K562 (cell line): ENCODE measurements at regions not wholly inside any gene's neighbourhood (a gene's known extent, or its start where the extent isn't known, plus 50 kb on each side); places are given as distances from the start of the nearest gene placed in this dataset.

Source experiments
- ATAC-seq: fragments of 200-7000 bp; cut with Tn5 transposase; 3 replicates; pipeline ENCODE4 v1.9.1; 2020; ENCODE audit warnings: moderate library complexity
- BruUV-seq: library from RNA; stranded (reverse); fragments of 400-500 nt; replicated peaks from 2 replicates; lab custom pipeline; 2021; lab: Mats Ljungman, UMichigan
- CTCF ChIA-PET: fragments of 300-600 bp; formaldehyde crosslinking; extraction: SDS; loops from one replicate; lab custom pipeline; 2021; ENCODE audit warnings: low intra/inter-chr PET ratio; lab: Yijun Ruan, JAX
- POLR2A ChIA-PET: fragments of 300-600, 350-650 bp; sonication (Branson Sonifier 250); formaldehyde crosslinking; extraction: SDS; loops from one replicate; lab custom pipeline; 2021; ENCODE audit warnings: antibody characterized with exemption, inconsistent platforms; lab: Yijun Ruan, JAX
- DNase-seq, 4 experiments: peaks; one replicate each; pipeline versions ENCODE4 v3.0.0 to v3.0.0-alpha.2; 2011 to 2018; ENCODE audit warnings: low spot score in 3 of 4, mixed read lengths in 3 of 4; ENCODE audit errors: extremely low read depth in 1 of 4
- FAIRE-seq: peaks from 2 replicates; lab custom pipeline; 2011; peaks lifted over from hg19 to GRCh38; lab: Jason Lieb, UNC
- H2AFZ ChIP-seq: 2 replicates; pipeline ENCODE4 v1.6.0; 2011; ENCODE audit warnings: low read depth, low read length, control low read depth, inconsistent platforms
- H3K27ac ChIP-seq: fragments of 200-600 bp; 3 replicates; pipeline ENCODE4 v1.8.0; 2011; ENCODE audit warnings: low read depth, mild to moderate bottlenecking, control low read depth, inconsistent platforms, low read length, moderate library complexity, mixed read lengths; ENCODE audit errors: extremely low read depth
- H3K27me3 ChIP-seq, 2 experiments: fragments of 300-600 bp in 1 of 2; 2 replicates in 1 of 2; 3 replicates in 1 of 2; pipeline versions ENCODE4 v1.6.0 to v1.8.0; 2011; ENCODE audit warnings: inconsistent platforms in 2 of 2, low read length in 2 of 2, mild to moderate bottlenecking in 1 of 2, mixed read lengths in 1 of 2, moderate library complexity in 1 of 2; ENCODE audit not compliant: control insufficient read depth in 2 of 2, insufficient read depth in 2 of 2
- H3K36me3 ChIP-seq: fragments of 300-600 bp; 3 replicates; pipeline ENCODE4 v1.8.0; 2011; ENCODE audit warnings: mild to moderate bottlenecking, low read length, inconsistent platforms; ENCODE audit not compliant: control insufficient read depth, insufficient read depth
- H3K4me1 ChIP-seq, 2 experiments: fragments of 200-600 bp in 1 of 2; replicated peaks in 1 of 2; 2 replicates in 1 of 2; 3 replicates in 1 of 2; pipeline versions ENCODE4 v1.5.1 to v1.8.0; 2011; ENCODE audit warnings: inconsistent platforms in 2 of 2, low read length in 2 of 2, mild to moderate bottlenecking in 1 of 2, mixed read lengths in 1 of 2, moderate library complexity in 1 of 2; ENCODE audit not compliant: control insufficient read depth in 2 of 2, insufficient read depth in 2 of 2
- H3K4me2 ChIP-seq: 2 replicates; pipeline ENCODE4 v1.6.1; 2011; ENCODE audit warnings: low read length, control low read depth, inconsistent platforms, mixed read lengths; ENCODE audit not compliant: insufficient read depth
- H3K4me3 ChIP-seq: fragments of 200-600 bp; sonication (generic), shearing (Covaris generic); 2 replicates; pipeline ENCODE4 v1.5.1; 2016; ENCODE audit warnings: control low read depth, inconsistent platforms
- H3K79me2 ChIP-seq: fragments of 200-600 bp; 3 replicates; pipeline ENCODE4 v1.8.0; 2011; ENCODE audit warnings: low read length, inconsistent platforms; ENCODE audit not compliant: control insufficient read depth, insufficient read depth
- H3K9ac ChIP-seq, 2 experiments: 2 replicates each; pipeline versions ENCODE4 v1.6.0 to v1.6.1; 2011; ENCODE audit warnings: low read depth in 2 of 2, low read length in 2 of 2, control low read depth in 1 of 2, inconsistent platforms in 1 of 2, mild to moderate bottlenecking in 1 of 2, mixed read lengths in 1 of 2; ENCODE audit not compliant: insufficient read depth in 1 of 2
- H3K9me1 ChIP-seq: one replicate; pipeline ENCODE4 v1.6.0; 2011; ENCODE audit warnings: inconsistent platforms, mild to moderate bottlenecking, low read length, moderate library complexity; ENCODE audit not compliant: control insufficient read depth, insufficient read depth
- H3K9me3 ChIP-seq: replicated peaks from 2 replicates; pipeline ENCODE4 v1.5.1; 2011; ENCODE audit warnings: low read depth, low read length, inconsistent platforms; ENCODE audit not compliant: control insufficient read depth, insufficient read depth
- H4K20me1 ChIP-seq: replicated peaks from 2 replicates; pipeline ENCODE4 v1.6.1; 2011; ENCODE audit warnings: low read length, inconsistent platforms, mixed read lengths; ENCODE audit not compliant: control insufficient read depth, insufficient read depth
- CHCHD3 ChIP-seq: fragments of 250-450 bp; sonication (Bioruptor Pico); IDR thresholded peaks from 2 replicates; pipeline ENCODE4 v2.1.2; 2022; ENCODE audit warnings: mild to moderate bottlenecking
- CREB3 ChIP-seq: fragments of 450-650 bp; conservative IDR thresholded peaks from 2 replicates; pipeline ENCODE4 v1.6.1; 2016; ENCODE audit warnings: missing genetic modification characterization, low read depth, mild to moderate bottlenecking, missing compliant biosample characterization, moderate library complexity
- EHMT2 ChIP-seq: fragments of 450-650 bp; IDR thresholded peaks from 2 replicates; pipeline ENCODE4 v1.6.1; 2018; ENCODE audit warnings: antibody characterized with exemption
- KLF13 ChIP-seq: fragments of 450-650 bp; IDR thresholded peaks from 2 replicates; pipeline ENCODE4 v1.6.1; 2016; ENCODE audit warnings: missing genetic modification characterization, low read depth, mild to moderate bottlenecking, missing compliant biosample characterization, moderate library complexity, borderline replicate concordance
- NFXL1 ChIP-seq: fragments of 450-650 bp; formaldehyde crosslinking; IDR thresholded peaks from 2 replicates; pipeline ENCODE4 v1.4.0; 2021; ENCODE audit warnings: mild to moderate bottlenecking
- RAD51 ChIP-seq: fragments of 450-650 bp; IDR thresholded peaks from 2 replicates; pipeline ENCODE4 v1.7.1; 2016; ENCODE audit warnings: low read depth, mild to moderate bottlenecking, borderline replicate concordance
- ZNF174 ChIP-seq: fragments of 250-450 bp; sonication (Bioruptor Pico); IDR thresholded peaks from 2 replicates; pipeline ENCODE4 v1.4.0; 2020; ENCODE audit warnings: mild to moderate bottlenecking
- ZNF699 ChIP-seq: fragments of 250-450 bp; sonication (Bioruptor Pico); IDR thresholded peaks from 2 replicates; pipeline ENCODE4 v1.8.0; 2021; ENCODE audit warnings: mild to moderate bottlenecking, moderate library complexity; ENCODE audit not compliant: insufficient replicate concordance
- ZNF707 ChIP-seq: fragments of 250-450 bp; sonication (Bioruptor Pico); conservative IDR thresholded peaks from 2 replicates; pipeline ENCODE4 v1.8.0; 2022; ENCODE audit warnings: inconsistent platforms, mild to moderate bottlenecking, moderate library complexity
- WGBS: fragments of 100-300 bp; shearing (Covaris generic); methylation state at CpG from one replicate; pipeline ENCODE4 v1.1.6; 2016; ENCODE audit warnings: low coverage, mixed read lengths; ENCODE audit not compliant: insufficient coverage; ENCODE audit errors: missing lambda C conversion rate; 5-methylcytosine and 5-hydroxymethylcytosine counted together
- in situ Hi-C: fragments of 300-500 bp; cut with MboI; formaldehyde crosslinking; loops from 4 replicates; pipeline ENCODE4 v1.15.0; 2018; ENCODE audit warnings: inconsistent platforms, mixed read lengths
- intact Hi-C: fragments of 100-400 bp; cut with micrococcal nuclease; formaldehyde crosslinking; loops from 2 replicates; pipeline ENCODE4 v1.14.2; 2022
- TF ChIP-seq, protein P1 (sequence below), 2 experiments: IDR thresholded peaks; 2 replicates each; pipeline ENCODE4 v1.6.1; 2011; ENCODE audit warnings: borderline replicate concordance in 1 of 2, control low read depth in 1 of 2, low read depth in 1 of 2, low read length in 1 of 2, mild to moderate bottlenecking in 1 of 2, mixed read lengths in 1 of 2, moderate library complexity in 1 of 2; ENCODE audit not compliant: insufficient read depth in 1 of 2, insufficient read length in 1 of 2, poor library complexity in 1 of 2, severe bottlenecking in 1 of 2; ENCODE audit errors: extremely low read depth in 1 of 2
- TF ChIP-seq, protein P2 (sequence below): sonication (generic); formaldehyde crosslinking; IDR thresholded peaks from 2 replicates; pipeline ENCODE4 v1.8.1; 2023; ENCODE audit warnings: mild to moderate bottlenecking, missing genetic modification reagents

DNA sequence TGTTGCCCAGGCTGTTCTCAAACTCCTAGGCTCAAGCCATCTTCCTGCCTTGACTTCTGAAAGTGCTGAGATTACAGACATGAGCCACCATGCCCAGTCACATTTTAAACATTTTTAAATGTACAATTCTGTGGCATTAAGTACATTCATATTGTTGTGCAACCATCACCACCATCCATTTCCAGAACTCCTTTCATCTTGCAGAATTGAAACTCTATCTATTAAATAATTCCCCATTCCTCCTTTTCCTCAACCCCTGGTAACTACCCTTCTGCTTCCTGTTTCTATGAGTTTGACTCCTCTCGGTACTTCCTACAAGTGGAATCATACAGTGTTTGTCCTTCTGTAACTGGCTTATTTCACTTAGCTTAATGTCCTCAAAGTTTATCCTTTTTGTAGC lies 103.8 kb upstream of the NAA20 start (continued):
- no peak for TF ChIP-seq ZNF707 (CRISPR knock-in tag)
- no peak for TF ChIP-seq CREB3
- no peak for TF ChIP-seq ZNF174 (CRISPR knock-in tag)
- no peak for TF ChIP-seq ZNF699 (CRISPR knock-in tag)
- TF ChIP-seq KLF13, result no peak
- TF ChIP-seq RAD51, result no peak
- TF ChIP-seq, protein P1, sequence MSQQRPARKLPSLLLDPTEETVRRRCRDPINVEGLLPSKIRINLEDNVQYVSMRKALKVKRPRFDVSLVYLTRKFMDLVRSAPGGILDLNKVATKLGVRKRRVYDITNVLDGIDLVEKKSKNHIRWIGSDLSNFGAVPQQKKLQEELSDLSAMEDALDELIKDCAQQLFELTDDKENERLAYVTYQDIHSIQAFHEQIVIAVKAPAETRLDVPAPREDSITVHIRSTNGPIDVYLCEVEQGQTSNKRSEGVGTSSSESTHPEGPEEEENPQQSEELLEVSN (IDR thresholded peaks at IDR 0.05; ENCODE audit: borderline replicate concordance in 1 of 2, extremely low read depth in 1 of 2, insufficient read depth in 1 of 2, insufficient read length in 1 of 2, low read depth in 1 of 2, low read length in 1 of 2, poor library complexity in 1 of 2, severe bottlenecking in 1 of 2), result no peak

- H2AFZ ChIP-seq, result no peak overlapping the region
- CTCF ChIA-PET, result no interaction called here
- H3K79me2 ChIP-seq, result no peaks in the 10 kb centered on the region
- no peak overlapping the region for H3K4me3 ChIP-seq
- no peaks in the 10 kb centered on the region for H3K9me3 ChIP-seq
- BruUV-seq, result no TSS peak
- in situ Hi-C loops, result no loop called here
- 3% methylated on average over 6 of the region's 10 CpGs for WGBS
- H3K36me3 ChIP-seq, result no peaks in the 10 kb centered on the region
- H3K9me1 ChIP-seq, result no peaks in the 10 kb centered on the region
- ATAC-seq (no peak), FAIRE-seq (no peak)
- H3K27ac ChIP-seq, result no peak overlapping the region
- no peak overlapping the region for H3K4me2 ChIP-seq
- POLR2A ChIA-PET, result interaction anchor here (0.6 kb wide), 1 partner anchor 48 kb away, joined by 3 read pairs; no protein-coding TSS in a partner anchor
- no peaks in the 10 kb centered on the region for H4K20me1 ChIP-seq
- no peaks in the 10 kb centered on the region for H3K4me1 ChIP-seq
- no peak for TF ChIP-seq EHMT2
- no peak for TF ChIP-seq CHCHD3
- no peak for TF ChIP-seq NFXL1 (CRISPR knock-in tag)
- TF ChIP-seq, protein P2, sequence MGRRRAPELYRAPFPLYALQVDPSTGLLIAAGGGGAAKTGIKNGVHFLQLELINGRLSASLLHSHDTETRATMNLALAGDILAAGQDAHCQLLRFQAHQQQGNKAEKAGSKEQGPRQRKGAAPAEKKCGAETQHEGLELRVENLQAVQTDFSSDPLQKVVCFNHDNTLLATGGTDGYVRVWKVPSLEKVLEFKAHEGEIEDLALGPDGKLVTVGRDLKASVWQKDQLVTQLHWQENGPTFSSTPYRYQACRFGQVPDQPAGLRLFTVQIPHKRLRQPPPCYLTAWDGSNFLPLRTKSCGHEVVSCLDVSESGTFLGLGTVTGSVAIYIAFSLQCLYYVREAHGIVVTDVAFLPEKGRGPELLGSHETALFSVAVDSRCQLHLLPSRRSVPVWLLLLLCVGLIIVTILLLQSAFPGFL (CRISPR knock-in tag), result no peak
- TF ChIP-seq, all 486 proteins: peak for 0
- H3K27me3 ChIP-seq, result peaks cover 0 to 21% of the 10 kb centered on the region in 2 experiments; a peak in 2 of 5 replicates
- DNase-seq, result no peak
- intact Hi-C loops, result no loop called here
- no peak overlapping the region for H3K9ac ChIP-seq
These were observed 103.1 kb upstream of the NAA20 start for GRCh38 chr20:19913927-19914614.
